Memory B cell (primary cell): ENCODE measurements at regions not wholly inside any gene's neighbourhood (a gene's known extent, or its start where the extent isn't known, plus 50 kb on each side); places are given as distances from the start of the nearest gene placed in this dataset.
A peak's percentile ranks its signal among the peaks of the same experiment; 100 is the strongest.
"Not testable (repeated sequence)": the region's sequence is repeated elsewhere in the genome, so short reads cannot be mapped to it uniquely, and the experiment has no call there.

Experiments used
- ATAC-seq: fragments of 150-1000 bp; cut with Tn5 transposase; 2 replicates; pipeline ENCODE4 v1.10.0; 2021; ENCODE audit warnings: low read depth, mild to moderate bottlenecking, moderate library complexity
- DNase-seq, 2 donors: peaks; one replicate each; pipeline ENCODE4 v3.0.0; 2022; ENCODE audit warnings: low spot score in 2 of 2
- H3K27ac Mint-ChIP-seq: one replicate; pipeline ENCODE4 v1.8.0; 2022; ENCODE audit warnings: mild to moderate bottlenecking, moderate library complexity, mixed read lengths
- H3K27me3 Mint-ChIP-seq: one replicate; pipeline ENCODE4 v1.8.0; 2022; ENCODE audit warnings: mixed read lengths
- H3K36me3 Mint-ChIP-seq: one replicate; pipeline ENCODE4 v1.8.0; 2022; ENCODE audit warnings: mild to moderate bottlenecking, mixed read lengths
- H3K4me1 Mint-ChIP-seq: one replicate; pipeline ENCODE4 v1.8.0; 2022; ENCODE audit warnings: mixed read lengths
- H3K4me3 Mint-ChIP-seq: one replicate; pipeline ENCODE4 v1.8.0; 2022; ENCODE audit warnings: mild to moderate bottlenecking, moderate library complexity, mixed read lengths
- H3K9me3 Mint-ChIP-seq: one replicate; pipeline ENCODE4 v1.8.0; 2022; ENCODE audit warnings: mixed read lengths

DNA sequence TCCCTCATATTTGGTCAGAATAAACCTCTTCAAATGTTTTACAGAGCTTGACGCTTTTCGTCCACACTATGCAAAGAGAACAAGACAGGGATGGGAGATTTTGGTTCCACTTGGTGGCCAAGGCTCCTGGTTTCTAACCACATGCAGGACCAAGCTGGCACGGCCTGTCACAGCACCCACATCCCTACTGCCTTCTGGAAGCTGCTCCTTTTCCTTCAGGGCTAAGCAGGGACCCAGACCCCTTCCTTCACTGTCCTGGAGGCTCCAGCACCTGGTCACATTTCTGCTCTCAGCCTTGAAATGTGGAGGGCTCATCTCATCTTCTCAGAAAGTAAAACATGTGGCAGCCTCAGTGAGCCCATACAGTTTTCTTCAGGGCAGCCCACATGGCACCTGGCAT is 50.4 kb upstream of the ARHGEF7 start:
- peaks cover 2% of the 10 kb centered on the region for H3K36me3 Mint-ChIP-seq
- H3K4me1 Mint-ChIP-seq: peaks cover 8% of the 10 kb centered on the region
- no peaks in the 10 kb centered on the region for H3K9me3 Mint-ChIP-seq
- no peak for DNase-seq
- no peak overlapping the region for H3K27ac Mint-ChIP-seq
- no peak overlapping the region for H3K4me3 Mint-ChIP-seq
- no peak for ATAC-seq
- peaks cover 23% of the 10 kb centered on the region for H3K27me3 Mint-ChIP-seq

DNA sequence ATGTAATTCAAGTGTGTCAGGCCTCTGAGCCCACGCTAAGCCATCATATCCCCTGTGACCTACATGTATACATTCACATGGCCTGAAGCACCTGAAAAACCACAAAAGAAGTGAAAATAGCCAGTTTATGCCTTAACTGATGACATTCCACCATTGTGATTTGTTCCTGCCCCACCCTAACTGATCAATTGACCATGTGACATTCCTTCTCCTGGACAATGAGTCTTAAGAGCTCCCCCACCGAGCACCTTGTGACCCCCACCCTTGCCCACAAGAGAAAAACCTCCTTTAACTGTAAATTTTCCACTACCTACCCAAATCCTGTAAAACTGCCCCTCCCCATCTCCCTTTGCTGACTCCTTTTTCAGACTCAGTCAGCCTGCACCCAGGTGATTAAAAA is 52.1 kb upstream of the ARHGEF7 start:
- DNase-seq (no peak), ATAC-seq (no peak)
- no peaks in the 10 kb centered on the region for H3K9me3 Mint-ChIP-seq
- peaks cover 2% of the 10 kb centered on the region for H3K36me3 Mint-ChIP-seq
- H3K27me3 Mint-ChIP-seq: peaks cover 32% of the 10 kb centered on the region
- no peak overlapping the region for H3K4me3 Mint-ChIP-seq
- peaks cover 8% of the 10 kb centered on the region for H3K4me1 Mint-ChIP-seq
- H3K27ac Mint-ChIP-seq: no peak overlapping the region

DNA sequence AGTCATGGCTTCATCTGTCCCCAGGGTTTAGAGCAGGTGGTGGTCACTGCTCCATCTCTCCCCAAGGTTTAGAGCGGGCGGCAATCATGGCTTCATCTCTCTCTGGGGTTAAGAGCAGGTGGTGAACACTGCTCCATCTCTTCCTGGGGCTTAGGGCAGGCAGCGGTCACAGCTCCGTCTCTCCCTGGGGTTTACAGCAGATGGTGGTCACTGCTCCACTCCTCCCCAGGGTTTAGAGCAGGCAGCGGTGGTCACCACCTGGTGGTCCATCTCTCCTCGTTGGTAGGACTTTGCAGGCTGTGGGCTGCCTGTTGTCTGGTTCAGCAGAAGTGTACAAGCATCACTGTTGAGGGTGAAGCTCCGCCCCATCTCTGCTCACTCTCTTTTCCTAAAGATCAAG is 52.8 kb upstream of the ARHGEF7 start:
- DNase-seq: no peak
- no peaks in the 10 kb centered on the region for H3K9me3 Mint-ChIP-seq
- peaks cover 31% of the 10 kb centered on the region for H3K27me3 Mint-ChIP-seq
- H3K4me1 Mint-ChIP-seq: peaks cover 5% of the 10 kb centered on the region
- H3K27ac Mint-ChIP-seq: no peak overlapping the region
- H3K36me3 Mint-ChIP-seq: peaks cover 2% of the 10 kb centered on the region
- no peak for ATAC-seq
- no peak overlapping the region for H3K4me3 Mint-ChIP-seq

DNA sequence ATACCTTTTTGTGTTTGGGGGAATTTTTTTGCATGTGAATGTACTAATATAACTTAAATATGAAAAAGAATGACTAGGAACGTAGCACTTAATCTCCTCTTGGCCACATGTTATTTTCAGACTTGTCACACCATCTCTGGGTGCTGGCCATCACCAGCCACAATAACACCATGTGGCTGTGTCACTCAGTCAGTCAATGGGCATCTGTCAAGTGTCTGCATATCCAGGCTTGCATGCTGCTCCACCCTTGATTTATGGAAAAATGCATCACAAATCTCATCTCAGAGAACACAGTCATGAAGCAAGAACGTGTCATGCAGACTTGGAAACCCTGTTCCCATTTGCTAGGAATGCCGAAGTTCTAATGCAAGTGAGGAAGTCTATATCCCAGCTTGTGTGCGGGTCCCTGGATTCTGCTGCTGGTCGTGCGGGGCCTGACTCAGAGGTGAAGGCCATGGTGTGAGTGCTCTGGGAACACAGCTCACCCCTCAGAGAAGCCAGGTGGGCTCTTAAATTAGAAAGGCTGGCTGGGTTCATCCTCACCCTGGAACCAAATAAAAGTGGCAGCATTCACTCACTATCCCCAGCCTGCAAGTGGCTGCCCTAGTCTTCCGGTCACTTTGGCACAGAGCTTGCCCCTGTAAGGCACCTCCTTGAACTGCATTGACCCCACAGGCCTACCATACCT is 53.6 kb upstream of the ARHGEF7 start:
- Mint-ChIP-seq H3K4me3 (no peak overlapping the region), H3K27me3 (peaks cover 31% of the 10 kb centered on the region)

DNA sequence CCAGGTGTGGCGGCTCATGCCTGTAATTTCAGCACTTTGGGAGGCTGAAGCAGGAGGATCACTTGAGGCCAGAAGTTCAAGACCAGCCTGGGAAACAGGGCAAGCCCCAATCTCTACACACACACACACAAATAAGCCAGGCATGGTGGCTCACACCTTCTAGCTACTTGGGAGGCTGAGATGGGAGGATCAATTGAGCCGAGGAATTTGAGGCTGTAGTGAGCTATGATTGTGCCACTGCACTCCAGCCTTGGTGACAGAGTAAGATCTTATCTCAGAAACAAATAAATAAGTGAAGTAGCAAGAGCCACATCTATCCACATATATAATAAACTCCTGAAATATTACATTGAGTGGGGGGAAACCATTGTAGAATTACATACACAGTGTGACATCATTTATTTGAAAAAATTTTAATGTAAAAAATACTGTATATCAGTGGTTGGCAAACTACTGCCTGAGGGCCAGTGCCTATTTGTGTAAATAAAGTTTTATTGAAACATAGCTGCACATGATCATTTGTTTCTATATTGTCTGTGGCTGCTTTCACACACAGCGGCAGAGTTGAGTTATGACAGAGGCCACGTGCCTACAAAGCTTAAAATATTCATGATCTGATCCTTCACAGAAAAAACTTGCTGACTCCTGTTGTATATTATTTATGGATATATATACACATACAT is 54.7 kb upstream of the ARHGEF7 start:
- H3K27ac Mint-ChIP-seq: no peak overlapping the region
- ATAC-seq: no peak
- peaks cover 29% of the 10 kb centered on the region for H3K27me3 Mint-ChIP-seq
- no peaks in the 10 kb centered on the region for H3K4me1 Mint-ChIP-seq
- no peak overlapping the region for H3K4me3 Mint-ChIP-seq
- no peaks in the 10 kb centered on the region for H3K9me3 Mint-ChIP-seq
- no peak for DNase-seq
- no peaks in the 10 kb centered on the region for H3K36me3 Mint-ChIP-seq

More for the DNA sequence above, 53.6 kb upstream of the ARHGEF7 start:
- DNase-seq (no peak), ATAC-seq (no peak)
- Mint-ChIP-seq H3K27ac (no peak overlapping the region), H3K9me3 (no peaks in the 10 kb centered on the region), H3K36me3 (peaks cover 1% of the 10 kb centered on the region), H3K4me1 (peaks cover 2% of the 10 kb centered on the region)

DNA sequence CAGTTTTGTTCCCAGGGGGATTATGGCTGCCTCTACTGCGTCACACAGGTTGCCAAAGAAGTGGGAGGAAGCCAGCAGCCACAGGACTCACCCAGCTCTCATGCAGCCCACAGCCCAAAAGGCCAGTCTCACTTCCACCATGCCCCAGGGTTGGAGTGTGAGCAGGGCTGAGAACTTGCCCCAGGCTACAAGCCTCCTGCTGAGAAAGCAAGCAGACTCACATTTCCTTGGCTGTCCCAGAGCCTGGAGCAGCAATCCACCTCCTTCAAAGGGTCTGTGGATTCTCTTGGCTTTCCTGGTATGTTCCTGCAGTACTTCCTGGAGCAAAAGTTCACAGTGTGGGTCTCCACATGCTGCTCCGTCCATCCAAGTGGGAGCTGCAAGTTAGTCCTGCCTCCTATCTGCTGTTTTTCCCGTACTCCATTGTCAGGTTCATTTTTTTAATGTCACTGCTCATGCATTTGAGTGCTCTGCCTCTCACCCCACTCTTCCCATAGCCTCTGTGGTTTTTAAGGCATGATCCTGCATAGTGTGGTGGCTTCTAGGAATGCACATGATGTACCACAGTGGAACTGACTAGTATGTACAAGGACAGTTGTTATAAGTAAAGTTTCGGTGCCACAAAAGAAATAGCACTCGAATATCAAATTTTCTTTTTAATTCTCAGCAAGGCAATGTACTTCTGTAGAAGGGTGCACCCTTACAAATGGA is 56.2 kb upstream of the ARHGEF7 start:
- no peak for DNase-seq
- Mint-ChIP-seq H3K36me3 (no peaks in the 10 kb centered on the region), H3K9me3 (no peaks in the 10 kb centered on the region), H3K4me1 (no peaks in the 10 kb centered on the region), H3K27me3 (peaks cover 22% of the 10 kb centered on the region), H3K27ac (no peak overlapping the region), H3K4me3 (no peak overlapping the region)
- ATAC-seq: peak; percentile 17

DNA sequence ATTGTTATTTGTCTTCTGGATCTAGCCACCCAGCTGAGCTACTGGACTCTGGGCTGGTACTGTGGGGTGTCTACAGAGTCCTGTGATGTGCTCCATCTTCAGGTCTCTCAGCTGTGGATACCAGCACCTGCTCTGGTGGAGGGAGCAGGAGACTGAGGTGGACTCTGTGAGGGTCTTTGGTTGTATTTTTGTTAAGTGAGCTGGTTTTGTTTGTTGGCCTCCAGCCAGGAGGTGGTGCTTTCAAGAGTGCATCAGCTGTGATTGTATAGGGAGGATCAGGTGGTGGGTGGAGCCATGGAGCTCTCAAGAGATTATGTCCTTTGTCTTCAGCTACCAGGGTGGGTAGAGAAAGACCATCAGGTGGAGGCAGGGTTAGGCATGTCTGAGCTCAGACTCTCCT is 56.8 kb upstream of the ARHGEF7 start:
- H3K27me3 Mint-ChIP-seq: peaks cover 22% of the 10 kb centered on the region
- DNase-seq: not testable (repeated sequence)

DNA sequence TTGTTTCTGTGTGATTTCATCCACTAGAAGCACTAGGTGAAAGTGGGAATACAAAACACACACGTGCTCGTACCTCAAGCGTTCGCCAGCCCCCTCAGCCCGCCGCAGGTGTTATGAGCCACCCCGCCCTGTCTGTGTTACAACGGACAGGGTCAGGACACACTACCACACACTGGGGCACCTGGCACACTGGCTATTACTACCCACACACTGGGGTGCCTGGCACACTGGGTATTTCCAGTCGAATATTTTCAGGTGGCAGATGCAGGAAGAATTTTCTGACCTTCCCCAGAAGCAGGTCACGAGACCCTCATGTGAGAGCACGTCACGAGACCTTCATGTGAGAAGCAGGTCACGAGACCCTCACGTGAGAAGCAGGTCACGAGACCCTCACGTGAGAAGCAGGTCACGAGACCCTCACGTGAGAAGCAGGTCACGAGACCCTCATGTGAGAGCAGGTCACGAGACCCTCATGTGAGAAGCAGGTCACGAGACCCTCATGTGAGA is 63.3 kb upstream of the ARHGEF7 start:
- not testable (repeated sequence) for ATAC-seq, DNase-seq, H3K27me3 Mint-ChIP-seq, H3K36me3 Mint-ChIP-seq, H3K4me3 Mint-ChIP-seq, H3K9me3 Mint-ChIP-seq, H3K27ac Mint-ChIP-seq
- peaks cover 14% of the 10 kb centered on the region for H3K4me1 Mint-ChIP-seq

More for the DNA sequence above, 56.8 kb upstream of the ARHGEF7 start:
- H3K27ac Mint-ChIP-seq, H3K36me3 Mint-ChIP-seq, ATAC-seq, H3K4me3 Mint-ChIP-seq, H3K9me3 Mint-ChIP-seq, H3K4me1 Mint-ChIP-seq: not testable (repeated sequence)

DNA sequence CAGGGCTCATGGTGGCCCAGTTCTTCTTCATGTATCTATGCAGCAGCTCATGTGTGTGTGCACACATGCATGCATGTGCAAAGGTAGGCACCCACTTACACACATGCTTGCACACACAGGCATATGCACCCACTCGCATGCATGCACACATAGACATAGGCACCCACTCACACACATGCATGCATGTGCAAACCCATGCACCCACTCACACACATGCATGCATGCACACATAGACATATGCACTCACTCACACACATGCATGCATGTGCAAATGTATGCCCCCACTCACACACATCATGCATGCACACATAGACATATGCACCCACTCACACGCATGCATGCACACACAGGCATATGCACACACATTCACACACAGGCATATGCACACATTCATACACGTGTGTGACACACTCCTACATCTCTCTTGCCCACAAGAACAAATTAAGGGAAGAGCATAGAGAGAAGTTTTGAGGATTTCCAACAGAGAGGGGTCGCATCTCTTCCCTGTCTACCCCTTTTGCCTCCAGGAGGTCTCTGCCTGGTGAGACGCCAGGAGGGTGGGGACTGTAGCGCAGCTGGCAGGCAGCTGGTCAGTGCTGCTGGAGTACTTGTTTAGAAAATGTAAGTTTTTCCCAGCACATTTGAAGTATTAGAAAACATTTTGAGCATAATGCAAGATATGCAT is 63.9 kb upstream of the ARHGEF7 start:
- H3K4me3 Mint-ChIP-seq: no peak overlapping the region
- no peak for ATAC-seq
- H3K36me3 Mint-ChIP-seq: no peaks in the 10 kb centered on the region

DNA sequence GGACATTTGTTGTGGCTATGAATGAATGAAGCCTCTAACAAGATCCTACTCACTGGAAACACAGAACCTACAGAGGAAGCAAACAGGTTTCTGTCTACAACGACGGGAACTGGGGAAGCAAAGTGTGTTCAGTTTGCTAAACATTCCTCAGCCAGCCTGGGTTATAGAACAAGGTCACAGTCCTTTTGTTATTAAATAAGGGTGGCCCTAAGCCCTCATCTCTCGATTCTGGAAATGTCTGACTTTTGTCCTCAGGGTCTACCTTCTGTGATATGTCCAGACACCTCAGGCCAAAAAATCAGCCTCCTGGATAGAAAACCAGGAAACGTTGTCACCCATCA is 64.6 kb upstream of the ARHGEF7 start:
- no peak overlapping the region for H3K27ac Mint-ChIP-seq
- DNase-seq: no peak
- no peak for ATAC-seq
- H3K36me3 Mint-ChIP-seq: no peaks in the 10 kb centered on the region
- H3K4me1 Mint-ChIP-seq: peaks cover 17% of the 10 kb centered on the region
- H3K27me3 Mint-ChIP-seq: peaks cover 4% of the 10 kb centered on the region
- H3K4me3 Mint-ChIP-seq: no peak overlapping the region
- H3K9me3 Mint-ChIP-seq: no peaks in the 10 kb centered on the region

More for the DNA sequence above, 63.9 kb upstream of the ARHGEF7 start:
- no peak for DNase-seq
- Mint-ChIP-seq H3K27me3 (peaks cover 6% of the 10 kb centered on the region), H3K9me3 (no peaks in the 10 kb centered on the region), H3K4me1 (peaks cover 17% of the 10 kb centered on the region), H3K27ac (no peak overlapping the region)

DNA sequence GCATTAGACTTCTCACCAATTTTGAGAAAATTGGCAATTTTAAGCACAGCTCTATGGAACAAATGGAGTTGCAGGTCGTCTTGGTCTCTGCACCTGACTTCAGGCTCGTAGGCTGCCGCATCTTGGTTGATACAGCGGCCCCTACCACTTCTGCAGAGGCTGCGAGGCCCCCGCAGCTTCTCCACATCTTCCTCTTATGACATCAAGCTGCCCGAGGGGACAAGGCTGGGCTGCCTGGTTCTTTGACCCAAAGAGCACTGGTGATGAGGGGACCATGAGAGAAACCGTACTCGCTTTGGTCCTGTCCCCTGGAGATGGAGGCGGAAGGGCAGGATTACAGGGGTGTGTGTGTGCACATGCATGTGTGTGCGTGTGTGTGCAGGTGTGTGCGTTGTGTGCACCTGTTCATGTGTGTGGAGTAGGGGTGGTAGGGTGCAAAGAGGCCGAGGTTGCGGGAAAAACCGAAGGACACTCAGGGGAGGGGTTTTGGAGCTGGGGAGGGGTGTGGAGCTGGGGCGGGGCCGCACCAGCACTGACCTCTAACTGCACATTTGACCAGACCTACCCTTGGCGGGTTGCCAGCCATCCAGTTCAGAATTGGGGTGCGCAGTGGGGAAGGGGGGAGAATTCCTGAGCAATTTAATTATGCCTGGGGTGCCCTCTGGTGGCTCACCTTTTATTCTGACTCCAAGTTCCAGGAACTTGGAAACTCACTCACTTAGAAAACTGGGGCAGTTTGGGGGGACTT is 65.1 kb upstream of the ARHGEF7 start:
- Mint-ChIP-seq H3K4me3 (no peak overlapping the region), H3K27me3 (peaks cover 4% of the 10 kb centered on the region), H3K27ac (no peak overlapping the region), H3K4me1 (peaks cover 17% of the 10 kb centered on the region), H3K9me3 (no peaks in the 10 kb centered on the region), H3K36me3 (no peaks in the 10 kb centered on the region)
- no peak for ATAC-seq
- DNase-seq: no peak

DNA sequence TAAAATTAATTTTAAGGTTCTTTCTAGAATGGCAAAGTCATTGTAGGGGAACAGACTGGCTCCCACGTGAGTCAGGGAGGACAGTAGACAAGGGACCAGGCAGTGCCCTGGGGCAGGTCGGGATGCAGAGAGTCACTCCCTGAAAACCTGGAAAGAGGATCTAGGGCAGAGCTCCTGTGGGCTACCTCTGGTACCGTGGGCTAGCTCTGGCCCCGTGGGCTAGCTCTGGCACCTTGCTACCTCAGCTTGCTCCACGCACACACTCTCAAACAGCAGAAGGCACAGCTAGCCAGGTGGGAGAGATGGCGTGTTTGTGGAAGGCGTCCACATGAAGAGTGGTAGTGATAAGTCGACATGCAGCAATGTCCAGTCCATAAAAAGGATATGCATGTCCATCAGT is 66.7 kb upstream of the ARHGEF7 start:
- DNase-seq (no peak), ATAC-seq (no peak)
- H3K9me3 Mint-ChIP-seq: no peaks in the 10 kb centered on the region
- H3K4me1 Mint-ChIP-seq: peaks cover 25% of the 10 kb centered on the region
- no peak overlapping the region for H3K27ac Mint-ChIP-seq
- no peak overlapping the region for H3K4me3 Mint-ChIP-seq
- no peaks in the 10 kb centered on the region for H3K36me3 Mint-ChIP-seq
- H3K27me3 Mint-ChIP-seq: peaks cover 10% of the 10 kb centered on the region

DNA sequence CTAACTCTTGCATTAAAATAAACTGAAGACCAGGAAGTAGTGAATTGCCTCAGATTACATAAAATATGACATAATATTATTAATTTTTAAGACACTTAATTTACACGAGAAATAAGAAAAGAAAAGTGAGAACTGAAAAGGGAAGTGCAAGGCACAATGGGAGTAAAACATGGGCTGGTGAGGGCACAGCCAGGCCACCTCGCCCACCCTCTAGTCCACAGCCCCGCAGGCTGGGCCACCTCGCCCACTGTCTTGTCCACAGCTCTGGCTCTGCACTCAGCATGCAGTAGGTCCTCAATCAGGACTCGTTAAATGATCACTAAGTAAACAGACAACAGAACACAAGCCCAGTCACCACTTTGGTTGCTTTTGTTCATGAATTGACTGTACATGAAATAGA is 67.8 kb upstream of the ARHGEF7 start:
- Mint-ChIP-seq H3K9me3 (no peaks in the 10 kb centered on the region), H3K4me3 (no peak overlapping the region), H3K36me3 (no peaks in the 10 kb centered on the region), H3K27me3 (peaks cover 10% of the 10 kb centered on the region), H3K4me1 (peaks cover 25% of the 10 kb centered on the region), H3K27ac (peak overlapping the region; percentile 91)
- DNase-seq: no peak
- ATAC-seq: peak; percentile 28
